ENCODE measurements at regions not wholly inside any gene's neighbourhood (a gene's known extent, or its start where the extent isn't known, plus 50 kb on each side); places are given as distances from the start of the nearest gene placed in this dataset.

DNA sequence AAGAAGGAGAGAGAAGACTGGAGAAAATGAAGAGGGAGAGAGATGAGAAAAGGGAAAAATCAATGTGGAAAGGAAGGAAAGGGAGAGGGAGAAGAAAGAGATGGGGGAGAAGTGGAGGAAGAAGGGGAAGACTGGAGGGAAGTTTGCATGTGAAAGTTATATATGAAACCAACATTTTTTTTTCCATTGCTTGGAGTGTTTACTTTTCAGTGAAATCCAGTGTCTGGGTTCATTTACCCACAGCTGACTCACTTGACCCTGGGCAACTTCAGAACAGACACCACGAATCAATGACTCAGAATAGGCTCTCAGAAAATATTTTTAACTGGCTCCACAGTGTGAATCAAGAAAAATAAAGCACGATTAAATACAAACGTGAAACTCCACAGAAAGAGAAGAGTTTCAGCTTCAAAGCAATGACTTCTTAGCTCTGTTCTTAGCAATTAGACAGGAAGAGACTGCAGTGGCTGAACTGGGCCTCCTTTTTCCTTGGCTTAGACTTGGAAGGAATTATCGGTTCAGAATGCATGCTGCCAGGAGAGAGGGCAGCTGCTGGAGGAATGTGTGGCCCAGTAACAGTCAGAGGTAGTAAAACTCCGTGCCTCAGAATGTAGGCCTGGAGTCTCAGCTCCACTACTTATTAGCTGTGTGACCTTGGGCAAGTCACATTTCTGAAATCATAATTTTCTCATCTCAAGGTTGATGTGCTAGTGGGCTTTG lies 237.5 kb downstream of the MIAT start:
- DNase-seq, result no peak

DNA sequence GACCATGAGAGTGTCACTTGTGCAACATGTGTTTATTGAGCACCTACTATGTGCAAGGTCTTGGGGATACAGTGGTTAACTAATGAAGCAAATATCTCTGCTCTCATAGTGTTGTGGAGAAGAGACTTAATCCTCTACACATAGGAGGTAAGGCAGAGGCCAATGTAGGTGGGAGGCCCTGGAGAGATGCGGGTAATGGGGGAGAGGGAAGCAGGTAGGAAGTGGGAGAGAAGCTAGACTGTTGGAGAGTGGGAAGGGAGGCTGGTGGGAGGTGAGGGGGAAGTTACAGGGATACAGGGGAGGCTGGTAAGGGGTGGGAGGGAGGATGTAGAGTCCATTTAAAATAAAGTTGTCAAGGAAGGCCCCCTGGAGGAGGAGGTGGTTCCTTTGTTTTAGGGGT lies 240.0 kb downstream of the MIAT start:
- DNase-seq, result no peak

DNA sequence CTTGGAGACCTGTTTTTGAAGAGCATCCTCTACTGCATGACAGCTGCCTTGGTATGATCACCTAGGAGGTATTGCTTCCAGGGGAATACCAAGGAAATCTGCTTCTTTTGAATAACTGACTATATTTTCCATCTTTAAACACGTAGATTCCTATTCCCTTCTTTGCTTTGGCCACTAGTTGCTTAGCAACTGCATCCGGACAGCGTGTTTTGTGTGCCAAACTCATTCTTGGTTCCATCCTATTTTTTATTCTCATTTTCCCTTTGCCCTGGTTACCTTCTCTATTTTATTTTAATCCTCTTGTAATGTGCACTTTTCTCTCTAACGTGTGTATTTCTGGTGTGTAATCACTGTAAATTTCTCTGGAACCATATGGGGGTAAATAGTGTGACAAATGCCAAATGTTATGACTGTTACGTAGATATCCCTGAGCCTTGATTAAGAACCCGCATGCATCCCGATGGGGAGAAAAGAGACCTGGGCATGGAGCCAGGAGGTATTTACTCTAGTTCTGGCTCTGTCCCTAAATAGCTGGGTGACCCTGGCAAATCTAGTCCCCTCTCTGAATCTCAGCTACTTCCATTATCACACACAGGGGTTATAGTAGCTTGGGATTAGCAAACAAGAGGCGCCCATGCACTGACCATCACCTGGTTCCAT lies 241.7 kb downstream of the MIAT start:
- DNase-seq, result no peak

DNA sequence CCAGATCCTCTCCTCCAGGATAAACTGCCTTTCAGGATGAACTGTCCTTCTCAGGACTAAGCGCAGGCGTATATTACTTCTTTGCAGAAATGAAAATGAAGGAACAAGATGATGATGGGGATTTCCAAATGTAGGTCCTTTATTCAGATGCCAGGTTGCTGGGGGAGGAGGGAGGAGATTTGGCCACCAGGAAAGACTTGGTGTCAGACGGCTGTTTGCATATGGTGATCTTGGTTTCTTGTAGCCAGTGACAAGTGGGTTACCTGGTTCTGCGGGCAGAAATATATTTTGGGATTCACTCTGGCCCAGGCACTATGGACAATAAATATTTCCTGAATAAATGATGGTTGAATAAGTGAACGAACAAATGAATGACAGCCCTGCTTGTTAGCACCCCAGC lies 243.4 kb downstream of the MIAT start:
- DNase-seq, result no peak

DNA sequence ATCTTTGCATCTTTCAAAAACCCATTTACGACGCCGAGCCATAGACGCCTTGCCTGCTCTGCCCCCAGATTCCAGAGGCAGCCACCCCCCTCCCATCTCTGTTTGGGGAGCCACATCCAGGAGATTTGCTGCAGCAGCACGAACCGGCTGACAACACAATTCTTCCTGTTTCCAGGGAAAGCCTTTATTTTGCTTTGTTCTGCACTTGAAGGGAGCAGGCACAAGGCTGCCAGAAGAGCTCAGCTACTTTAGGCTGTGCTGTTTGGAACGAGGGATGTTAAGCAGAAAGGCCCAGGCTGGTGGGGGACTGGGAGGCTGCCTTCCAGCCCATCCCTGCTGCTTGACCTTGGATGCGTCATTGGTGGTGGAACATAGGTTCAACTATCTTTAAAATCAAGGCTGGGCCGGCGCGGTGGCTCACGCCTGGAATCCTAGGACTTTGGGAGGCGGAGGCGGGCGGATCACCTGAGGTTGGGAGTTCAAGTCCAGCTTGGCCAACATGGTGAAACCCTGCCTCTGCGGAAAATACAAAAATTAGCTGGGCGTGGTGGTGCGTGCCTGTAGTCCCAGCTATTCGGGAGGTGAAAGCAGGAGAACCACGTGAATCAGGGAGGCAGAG lies 243.9 kb downstream of the MIAT start:
- no peak for DNase-seq

DNA sequence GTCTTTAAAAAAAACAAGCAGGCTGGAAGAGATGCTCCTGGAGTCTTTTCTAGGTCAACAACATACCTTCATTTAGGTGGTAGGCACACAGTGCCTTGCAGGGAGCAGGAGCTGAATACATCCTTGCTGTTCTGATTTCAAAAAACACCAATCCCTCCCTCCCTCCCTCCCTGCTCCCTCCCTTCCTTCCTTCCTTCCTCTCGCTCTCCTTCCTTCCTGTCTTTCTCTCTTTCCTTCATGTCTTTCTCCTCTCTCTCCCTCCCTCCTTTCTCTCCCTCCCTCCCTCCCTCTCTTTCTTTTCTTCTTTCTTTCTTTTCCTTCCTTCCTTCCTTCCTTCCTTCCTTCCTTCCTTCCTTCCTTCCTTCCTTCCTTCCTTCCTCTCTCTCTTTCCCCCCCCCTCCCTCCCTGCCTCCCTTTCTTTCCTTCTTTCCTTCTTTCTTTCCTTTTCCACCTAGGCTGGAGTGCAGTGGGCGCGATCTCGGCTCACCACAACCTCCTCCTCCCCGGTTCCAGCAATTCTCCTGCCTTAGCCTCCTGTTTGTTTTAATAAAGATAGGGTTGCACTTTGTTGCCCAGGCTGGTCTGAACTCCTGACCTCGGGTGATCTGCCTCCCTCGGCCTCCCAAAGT lies 245.1 kb downstream of the MIAT start:
- no peak for DNase-seq

DNA sequence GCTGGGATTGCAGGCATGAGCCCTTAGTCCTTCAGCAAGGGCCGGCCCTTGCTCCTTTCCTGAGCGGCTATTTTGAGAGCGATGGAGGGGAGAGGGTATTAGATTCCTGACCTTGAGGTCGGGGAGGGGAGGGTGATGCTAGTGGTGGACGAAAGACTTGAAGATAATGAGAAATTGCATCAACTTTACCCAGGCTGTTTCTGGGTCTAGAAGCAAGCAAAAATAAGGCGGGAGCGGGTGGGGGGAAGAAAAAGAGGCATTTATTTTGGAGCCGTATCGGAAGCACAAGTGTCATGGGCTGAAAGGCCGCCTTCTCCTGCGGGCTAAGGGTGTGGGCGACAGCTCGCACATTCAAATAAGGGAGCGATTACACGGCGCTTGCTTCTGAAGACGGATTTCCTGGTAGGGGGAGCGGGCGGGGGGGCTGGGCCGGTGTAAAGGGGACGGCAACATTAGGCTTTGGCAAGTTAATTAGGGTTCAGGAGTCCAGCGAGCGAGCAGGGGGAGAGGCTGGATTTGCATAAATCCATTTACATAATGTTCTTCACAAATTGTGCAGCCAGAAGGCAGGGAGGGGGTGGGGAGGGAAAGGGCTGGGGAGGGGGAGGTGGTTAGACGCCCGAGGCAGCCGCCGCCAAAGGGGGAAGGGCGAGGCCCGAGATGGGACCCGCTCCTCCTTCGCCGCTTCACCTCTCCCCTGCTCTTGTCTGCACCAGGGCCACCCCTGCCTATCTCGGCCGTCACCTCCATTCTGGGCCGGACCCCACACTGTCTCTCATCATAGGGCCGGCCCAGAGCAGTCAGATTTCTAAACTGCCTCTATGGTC lies 245.9 kb downstream of the MIAT start:
- DNase-seq, result no peak

DNA sequence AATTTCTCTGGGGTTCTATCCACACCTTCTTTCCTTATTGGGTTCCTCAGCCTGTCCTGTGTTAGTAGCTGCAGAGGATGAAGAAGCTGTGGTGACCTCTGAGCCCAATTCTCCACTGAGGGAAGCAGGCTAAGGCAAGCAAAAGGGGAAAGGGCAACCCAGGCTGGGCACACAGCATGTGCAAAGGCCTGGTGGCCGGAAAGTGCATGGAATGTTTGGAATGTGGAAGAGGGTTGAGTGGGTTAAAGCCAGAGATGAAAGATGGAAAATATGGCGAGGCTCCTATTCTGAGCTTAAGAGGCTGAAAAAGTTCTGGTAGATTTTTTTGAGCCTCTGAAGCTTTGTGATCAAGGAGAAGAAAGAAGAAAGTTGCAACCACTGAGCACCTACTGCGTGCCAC lies 247.1 kb downstream of the MIAT start:
- DNase-seq, result no peak

DNA sequence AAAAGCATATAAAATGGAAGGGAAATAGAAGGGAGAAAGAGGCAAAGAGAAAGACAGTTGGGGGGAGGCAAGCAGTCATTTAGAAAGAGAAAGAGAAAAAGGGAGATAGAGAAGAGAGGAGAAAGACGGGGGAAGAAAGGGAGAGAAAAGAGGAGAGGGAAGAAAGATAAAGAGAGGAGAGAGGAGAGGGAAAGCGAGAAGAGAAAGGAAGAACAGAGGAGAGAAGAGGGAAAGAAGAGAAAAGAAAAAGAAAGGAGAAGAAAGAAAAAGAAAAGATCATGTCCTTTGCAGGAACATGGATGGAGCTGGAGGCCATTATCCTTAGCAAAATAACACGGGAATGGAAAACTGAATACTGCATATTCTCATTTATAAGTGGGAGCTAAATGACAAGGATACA lies 247.7 kb downstream of the MIAT start:
- no peak for DNase-seq

DNA sequence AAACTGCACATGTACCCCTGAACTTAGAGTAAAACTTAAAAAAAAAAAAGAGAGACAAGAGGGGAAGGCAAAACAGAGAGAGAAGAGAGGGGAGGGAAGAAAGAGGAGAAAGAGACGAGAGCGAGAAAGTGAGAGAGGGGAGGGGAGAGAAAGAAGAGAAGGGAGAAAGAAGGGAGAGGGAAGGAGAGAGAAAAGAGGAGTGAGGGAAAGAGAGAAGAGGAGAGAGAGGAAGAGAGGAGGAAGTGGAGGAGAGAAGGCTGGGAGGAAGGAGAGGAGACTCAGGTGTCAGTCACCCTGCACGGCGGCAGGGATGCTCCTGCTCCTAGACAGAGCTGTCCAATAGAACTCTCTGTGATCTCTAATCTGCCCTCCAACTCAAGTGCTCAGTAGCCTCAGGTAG lies 248.3 kb downstream of the MIAT start:
- no peak for DNase-seq

DNA sequence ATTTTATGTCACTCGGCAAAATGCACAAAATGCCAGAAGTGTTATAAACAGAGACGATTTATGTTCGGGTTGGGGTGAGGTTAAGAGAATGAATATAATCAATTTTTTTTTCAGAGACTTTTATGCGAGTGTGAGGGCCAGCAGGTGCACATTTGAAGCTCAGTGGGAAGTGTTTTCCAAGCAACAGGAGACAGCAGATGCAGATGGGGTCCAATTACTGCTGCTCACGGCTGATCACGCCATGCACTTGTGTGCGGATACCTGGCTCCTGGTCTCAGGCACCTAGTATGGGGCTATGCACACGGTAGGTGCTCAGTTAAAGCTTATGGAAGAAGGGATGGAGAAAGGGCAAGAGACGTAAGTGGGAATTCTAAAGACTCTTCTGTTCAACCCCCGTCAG lies 249.1 kb downstream of the MIAT start:
- DNase-seq, result no peak

DNA sequence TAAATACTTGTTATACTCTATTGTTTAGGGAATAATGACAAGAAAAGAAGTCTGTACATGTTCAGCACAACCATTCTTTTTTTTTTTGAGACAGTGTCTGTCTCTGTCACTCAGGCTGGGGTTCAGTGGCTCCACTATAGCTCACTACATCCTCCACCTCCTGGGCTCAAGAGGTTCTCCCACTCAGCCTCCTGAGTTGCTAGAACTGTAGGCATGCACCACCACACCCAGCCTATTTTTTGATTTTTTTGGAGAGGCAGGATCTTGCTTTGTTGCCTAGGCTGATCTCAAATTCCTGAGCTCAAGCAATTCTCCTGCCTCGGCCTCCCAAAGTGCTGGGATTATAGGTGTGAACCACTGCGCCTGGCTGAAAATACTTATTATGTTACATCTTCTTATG lies 250.0 kb downstream of the MIAT start:
- DNase-seq, result no peak

DNA sequence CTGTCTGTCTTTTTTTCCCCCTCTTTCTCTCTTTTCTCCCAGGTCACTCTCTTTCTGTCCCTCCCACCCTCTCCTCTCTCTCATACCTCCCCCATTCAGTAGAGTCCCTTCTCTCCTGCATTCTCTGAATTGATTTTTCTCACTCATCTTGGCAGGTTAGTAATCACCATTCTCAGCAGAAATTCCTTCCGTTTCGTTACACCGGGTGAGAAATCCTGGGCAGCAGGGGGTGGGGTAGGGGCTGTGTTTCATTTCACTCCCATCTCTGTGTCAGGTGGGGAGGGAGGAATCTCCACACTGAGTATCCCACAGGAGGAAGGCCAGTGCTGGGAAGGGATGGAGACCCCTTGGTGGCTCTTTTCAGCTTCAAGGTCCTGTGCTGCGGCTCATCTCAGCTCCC lies 253.5 kb downstream of the MIAT start:
- no peak for DNase-seq

DNA sequence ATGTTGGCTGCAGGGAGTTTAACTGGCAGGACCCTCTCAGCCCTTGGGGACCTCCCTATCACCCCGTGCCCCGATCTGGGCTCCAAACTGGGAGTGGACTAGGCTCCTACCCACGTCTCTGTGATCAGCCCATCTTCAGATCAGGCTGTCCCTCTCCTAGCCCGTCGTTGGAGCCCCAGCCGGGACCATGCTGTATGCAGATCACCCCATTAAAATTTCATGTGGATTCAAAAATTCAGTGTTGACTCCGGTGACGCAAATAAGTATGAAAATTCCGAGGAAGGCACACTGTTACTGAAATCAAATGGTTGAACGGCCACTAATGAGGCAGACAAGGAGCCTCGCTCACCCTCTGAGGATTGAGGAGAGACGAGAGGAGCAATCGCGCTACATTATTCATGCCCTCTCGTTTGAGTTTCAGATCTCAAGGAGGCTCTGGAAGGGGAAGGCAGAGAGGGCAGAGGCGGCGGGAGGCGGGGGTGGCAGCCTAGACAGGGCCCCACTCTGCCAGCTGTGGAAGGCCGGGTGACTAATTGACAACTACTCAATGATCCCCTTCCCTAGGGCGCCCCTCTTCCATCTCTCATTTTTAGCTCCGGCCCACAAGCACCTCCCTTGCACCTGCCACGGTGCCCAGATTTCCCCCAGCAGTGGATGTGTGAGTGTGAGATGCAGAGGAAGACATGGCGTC lies 255.4 kb downstream of the MIAT start:
- no peak for DNase-seq

DNA sequence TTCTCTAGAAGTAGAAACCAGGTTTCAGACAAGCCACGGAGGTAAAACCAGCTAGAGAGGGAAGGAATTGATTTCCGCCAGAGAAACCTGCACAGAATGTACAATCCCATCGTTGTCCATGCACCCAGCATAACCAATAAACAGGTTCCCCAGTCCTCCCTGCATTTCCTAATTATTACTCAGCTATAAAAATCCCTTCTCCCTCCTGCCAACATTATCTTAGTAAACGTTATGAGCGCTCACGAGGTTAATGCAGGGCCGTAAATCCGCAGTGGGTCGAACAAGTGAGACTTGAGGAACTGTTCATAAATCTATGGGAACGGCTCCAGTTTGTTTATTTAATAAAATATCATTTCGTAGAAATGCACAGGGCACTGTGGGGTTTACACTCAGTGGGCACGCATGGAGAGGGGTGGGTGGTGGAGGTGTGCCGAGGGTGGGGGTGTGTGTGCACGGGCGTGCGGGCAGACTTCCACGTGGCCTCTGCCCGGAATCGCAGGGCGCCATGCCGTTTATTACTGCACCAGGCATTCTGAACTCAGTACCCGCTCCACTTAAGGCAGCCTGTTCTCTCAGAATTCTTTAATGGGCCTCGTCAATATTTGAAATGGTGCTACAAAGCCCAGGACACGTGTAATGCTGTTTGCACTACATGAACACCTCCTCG lies 257.3 kb downstream of the MIAT start:
- DNase-seq, result no peak

DNA sequence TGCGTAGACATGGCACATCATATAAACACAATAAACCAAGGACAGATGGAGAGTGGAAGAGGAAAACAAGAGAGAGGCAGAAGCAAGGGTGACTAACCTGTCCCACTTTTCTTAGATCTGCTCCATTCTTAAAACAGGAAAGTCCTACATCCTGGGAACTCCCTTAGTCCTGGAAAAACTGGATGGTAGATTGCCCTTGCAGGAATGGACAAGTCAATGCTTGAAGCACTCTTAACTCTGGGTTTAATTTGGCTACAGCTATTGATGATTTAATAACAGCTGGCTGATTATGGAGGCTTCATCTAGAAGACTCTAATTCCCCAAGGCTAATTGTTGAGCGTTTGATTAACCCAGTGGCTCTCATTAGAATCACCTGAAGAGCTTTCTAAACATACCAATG lies 258.8 kb downstream of the MIAT start:
- DNase-seq, result no peak

DNA sequence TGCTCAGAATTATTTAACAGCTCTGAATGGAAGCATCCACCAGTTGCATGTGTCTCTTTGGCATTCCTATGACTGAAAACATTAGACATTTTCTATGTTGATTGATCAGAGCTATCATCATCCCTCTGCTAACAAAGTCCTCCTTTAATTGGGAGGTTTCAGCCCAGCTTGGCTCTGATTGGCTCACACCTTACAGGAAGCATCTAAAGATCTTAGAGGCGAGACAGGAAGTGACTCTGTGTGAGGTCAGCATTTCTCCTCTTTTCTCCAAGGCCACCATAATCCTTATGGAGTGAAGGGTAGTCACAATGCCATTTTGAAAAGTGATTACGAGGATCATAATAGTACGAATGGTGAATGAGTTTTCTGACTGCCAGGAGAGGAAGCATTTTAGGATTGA lies 260.8 kb downstream of the MIAT start:
- no peak for DNase-seq

DNA sequence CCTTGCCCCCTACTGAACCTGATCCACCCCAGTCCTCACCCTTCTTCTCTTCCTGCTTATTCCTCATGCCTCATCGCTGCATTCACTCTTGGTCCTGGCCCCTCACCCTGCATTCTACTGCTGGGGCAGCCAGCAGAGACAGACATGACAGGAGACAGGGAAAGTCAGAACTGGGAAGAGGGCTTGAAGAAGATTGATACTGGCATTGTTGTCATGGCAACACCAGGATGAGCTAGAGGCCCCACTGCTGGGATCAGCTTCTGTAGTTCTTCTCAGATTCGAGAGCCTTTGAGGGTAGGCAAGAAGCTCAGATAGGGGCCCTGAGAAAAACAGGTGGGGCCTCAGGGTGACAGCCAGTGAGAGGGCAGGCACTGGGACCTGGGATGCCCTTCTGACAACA lies 264.3 kb downstream of the MIAT start:
- no peak for DNase-seq

DNA sequence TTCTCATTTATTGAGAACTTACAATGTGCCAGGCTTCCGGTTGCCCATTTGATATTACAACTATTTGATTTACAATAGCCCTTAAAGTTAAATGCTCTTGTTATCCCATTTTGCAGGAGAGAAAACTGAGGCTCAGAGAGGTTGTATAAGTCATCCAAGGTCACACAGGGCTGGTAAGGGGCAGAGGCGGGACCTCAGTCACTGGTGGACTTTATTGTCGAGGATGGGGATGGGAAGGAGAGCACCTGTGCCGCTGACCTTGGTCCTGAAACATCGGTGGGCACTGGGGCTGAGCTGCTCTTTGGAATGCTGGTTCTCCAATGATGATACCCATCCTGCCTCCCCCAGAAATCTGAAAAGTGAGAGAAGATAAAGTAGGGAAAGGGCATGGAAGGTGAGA lies 265.4 kb downstream of the MIAT start:
- no peak for DNase-seq

DNA sequence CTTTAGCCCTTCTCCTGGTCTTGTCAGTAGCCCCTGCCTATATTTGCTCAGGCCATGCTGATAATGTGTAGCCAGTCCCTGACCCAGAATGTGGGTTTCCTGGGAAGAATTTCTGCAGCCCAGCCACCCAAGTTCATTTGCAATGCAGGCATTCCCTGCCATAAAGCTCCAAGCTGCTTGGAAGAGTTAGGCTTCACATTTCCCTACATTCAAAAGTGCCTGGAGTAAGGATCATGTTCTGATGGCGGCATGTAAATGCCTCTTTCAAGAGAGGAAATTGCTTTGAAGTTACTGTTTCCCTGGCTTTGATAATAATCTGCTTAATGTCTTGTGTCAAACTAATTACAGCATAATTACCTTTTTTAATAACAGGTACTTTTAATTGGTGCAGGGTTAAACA lies 266.1 kb downstream of the MIAT start:
- no peak for DNase-seq

DNA sequence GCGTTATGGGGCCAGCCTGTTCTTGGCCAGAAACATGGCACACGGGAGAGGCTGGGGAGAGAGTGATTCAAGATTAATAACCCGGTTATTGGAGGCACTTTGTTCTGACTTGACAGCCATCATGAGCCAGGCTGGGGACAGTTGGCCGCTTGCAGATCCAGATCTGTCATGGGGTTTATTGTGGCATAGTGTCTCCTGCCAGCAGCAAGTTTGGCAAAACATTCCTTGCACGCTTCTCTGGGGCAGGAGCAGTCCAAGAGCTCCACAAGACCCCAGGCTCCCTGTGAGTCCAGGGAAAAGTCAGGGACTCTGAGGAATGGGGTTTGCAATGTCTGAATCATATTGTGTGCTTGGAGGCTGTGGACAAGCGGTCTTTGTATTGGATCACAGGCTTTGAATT lies 270.4 kb downstream of the MIAT start:
- no peak for DNase-seq

DNA sequence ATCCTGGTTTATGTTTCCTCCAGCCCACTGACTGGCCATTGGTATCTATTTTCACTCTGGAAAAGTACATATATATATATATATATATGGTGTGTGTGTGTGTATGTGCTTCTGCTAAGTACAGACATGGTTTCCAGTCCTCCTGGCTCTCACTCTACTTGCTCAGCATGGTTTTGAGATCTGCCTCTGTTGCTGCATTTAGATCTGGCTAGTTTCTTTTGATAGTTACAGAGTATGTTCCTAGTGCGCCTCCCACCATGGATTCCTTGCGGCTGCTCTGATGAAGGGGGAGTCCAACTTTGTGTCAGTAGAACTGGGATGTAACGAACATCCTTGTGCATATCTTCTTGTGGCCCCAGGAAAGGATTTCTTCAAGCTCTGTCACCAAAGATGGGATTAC lies 274.1 kb downstream of the MIAT start:
- DNase-seq, result no peak
